Ishikawa (cell line): ENCODE measurements at regions not wholly inside any gene's neighbourhood (a gene's known extent, or its start where the extent isn't known, plus 50 kb on each side); places are given as distances from the start of the nearest gene placed in this dataset.

ENCODE experiments used
- CEBPB ChIP-seq: IDR thresholded peaks from 2 replicates; pipeline ENCODE4 v1.6.1; 2012
- CREB1 ChIP-seq: IDR thresholded peaks from 2 replicates; pipeline ENCODE4 v1.6.1; 2012; ENCODE audit warnings: low read depth
- EGR1 ChIP-seq: IDR thresholded peaks from 2 replicates; pipeline ENCODE4 v1.6.1; 2012
- EP300 ChIP-seq: IDR thresholded peaks from 2 replicates; pipeline ENCODE4 v1.6.1; 2012; ENCODE audit warnings: borderline replicate concordance
- FOXM1 ChIP-seq: IDR thresholded peaks from 2 replicates; pipeline ENCODE4 v1.6.1; 2012; ENCODE audit warnings: low read depth, borderline replicate concordance
- MAX ChIP-seq: IDR thresholded peaks from 2 replicates; pipeline ENCODE4 v1.6.1; 2012
- NFIC ChIP-seq: IDR thresholded peaks from 2 replicates; pipeline ENCODE4 v1.6.1; 2012
- RAD21 ChIP-seq: IDR thresholded peaks from 2 replicates; pipeline ENCODE4 v1.6.1; 2012; ENCODE audit warnings: low read depth
- REST ChIP-seq: IDR thresholded peaks from 2 replicates; pipeline ENCODE4 v1.6.1; 2012; ENCODE audit warnings: low read depth, mild to moderate bottlenecking
- TAF1 ChIP-seq: IDR thresholded peaks from 2 replicates; pipeline ENCODE4 v1.6.1; 2012; ENCODE audit warnings: low read depth, mild to moderate bottlenecking
- TCF12 ChIP-seq: IDR thresholded peaks from 2 replicates; pipeline ENCODE4 v1.6.1; 2012; ENCODE audit warnings: low read depth
- TEAD4 ChIP-seq: IDR thresholded peaks from 2 replicates; pipeline ENCODE4 v1.6.1; 2012
- USF1 ChIP-seq: IDR thresholded peaks from 2 replicates; pipeline ENCODE4 v1.6.1; 2012
- YY1 ChIP-seq: IDR thresholded peaks from 2 replicates; pipeline ENCODE4 v1.6.1; 2012; ENCODE audit warnings: low read depth
- ZBTB7A ChIP-seq: IDR thresholded peaks from 2 replicates; pipeline ENCODE4 v1.6.1; 2012; ENCODE audit warnings: low read depth

- TF ChIP-seq FOXM1 = no peak
- no peak for TF ChIP-seq NFIC
- TF ChIP-seq YY1 = no peak
- no peak for TF ChIP-seq EP300
- TF ChIP-seq TAF1 = no peak
- no peak for TF ChIP-seq EGR1
- no peak for TF ChIP-seq TEAD4
- TF ChIP-seq TCF12 = no peak
These were observed 206.5 kb upstream of the ANXA10 start for GRCh38 chr4:167885872-167886271.

- TF ChIP-seq EGR1 (no peak), TEAD4 (no peak), EP300 (no peak), ZBTB7A (no peak), RAD21 (no peak), CEBPB (no peak), NFIC (no peak)
These were observed 204.6 kb upstream of the ANXA10 start for GRCh38 chr4:167887726-167888125.

- TF ChIP-seq EP300 (no peak), CREB1 (no peak), NFIC (no peak), REST (no peak), EGR1 (no peak), MAX (no peak), CEBPB (no peak)
These were observed 202.1 kb upstream of the ANXA10 start for GRCh38 chr4:167890226-167890625.

GRCh38 chr4:167893531-167893930 lies 198.8 kb upstream of the ANXA10 start:
- no peak for TF ChIP-seq CREB1
- no peak for TF ChIP-seq CEBPB
- no peak for TF ChIP-seq MAX
- no peak for TF ChIP-seq USF1
- TF ChIP-seq REST = no peak
- no peak for TF ChIP-seq ZBTB7A
- TF ChIP-seq TEAD4 = no peak
- TF ChIP-seq EGR1 = no peak

GRCh38 chr4:167897116-167897515 lies 195.2 kb upstream of the ANXA10 start:
- TF ChIP-seq USF1 = no peak
- peak; percentile 29; the same call in 1 of the 2 replicates for TF ChIP-seq TCF12
- TF ChIP-seq EGR1 = no peak

GRCh38 chr4:167903291-167903721 lies 189.0 kb upstream of the ANXA10 start:
- TF ChIP-seq EP300 (no peak), USF1 (no peak), CEBPB (no peak)

- TF ChIP-seq EGR1 (no peak), CREB1 (no peak), USF1 (no peak), ZBTB7A (no peak), MAX (no peak), TEAD4 (no peak)
These were observed 185.5 kb upstream of the ANXA10 start for GRCh38 chr4:167906851-167907250.
